GM19467 (cell line): ENCODE measurements at regions not wholly inside any gene's neighbourhood (a gene's known extent, or its start where the extent isn't known, plus 50 kb on each side); places are given as distances from the start of the nearest gene placed in this dataset.
"Not testable (repeated sequence)": the region's sequence is repeated elsewhere in the genome, so short reads cannot be mapped to it uniquely, and the experiment has no call there.

ENCODE experiments used
- ATAC-seq: cut with Tn5 transposase; IDR thresholded peaks from one replicate; pipeline ENCODE4 v1.9.1; 2021; ENCODE audit warnings: mild to moderate bottlenecking, moderate library complexity; ENCODE audit not compliant: unreplicated experiment

DNA sequence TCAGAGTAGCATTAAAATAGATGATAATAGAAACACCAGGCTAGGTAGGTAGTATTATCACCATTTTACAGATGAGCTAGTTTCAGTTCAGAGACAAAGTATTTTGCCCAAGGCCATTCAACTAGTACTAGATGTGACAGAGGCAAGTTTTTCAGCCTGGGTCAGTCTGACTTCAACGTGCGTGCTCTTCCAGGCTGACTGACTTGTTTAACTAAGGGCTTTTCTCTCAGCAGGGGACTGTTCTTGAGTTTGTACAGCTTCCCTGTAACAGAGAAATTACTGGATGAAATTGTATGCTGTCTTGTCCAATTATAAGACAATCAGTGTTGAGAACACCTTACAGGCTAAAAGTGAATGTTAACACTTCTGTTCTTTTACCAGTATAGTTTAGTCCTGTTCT lies 333.5 kb upstream of the MAN1A1 start:
- no peak for ATAC-seq

DNA sequence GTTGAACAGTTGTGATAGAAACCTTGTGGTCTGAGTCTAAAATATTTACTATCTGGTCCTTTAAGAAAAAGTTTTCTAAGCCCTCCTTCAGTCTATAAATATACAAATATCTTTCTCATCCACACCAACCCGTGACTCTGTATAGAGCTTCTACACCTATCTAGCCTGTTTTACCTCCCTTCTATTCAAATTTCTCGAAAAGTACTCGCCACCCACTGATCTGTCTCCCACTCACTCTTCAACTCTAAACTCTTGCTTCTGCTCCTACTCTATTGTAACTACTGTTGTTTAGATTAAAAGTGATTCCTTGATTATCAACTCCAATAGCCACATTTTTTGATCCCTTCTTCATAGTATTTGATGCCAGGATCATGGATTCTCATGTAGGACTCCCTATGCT lies 329.4 kb upstream of the MAN1A1 start:
- no peak for ATAC-seq

DNA sequence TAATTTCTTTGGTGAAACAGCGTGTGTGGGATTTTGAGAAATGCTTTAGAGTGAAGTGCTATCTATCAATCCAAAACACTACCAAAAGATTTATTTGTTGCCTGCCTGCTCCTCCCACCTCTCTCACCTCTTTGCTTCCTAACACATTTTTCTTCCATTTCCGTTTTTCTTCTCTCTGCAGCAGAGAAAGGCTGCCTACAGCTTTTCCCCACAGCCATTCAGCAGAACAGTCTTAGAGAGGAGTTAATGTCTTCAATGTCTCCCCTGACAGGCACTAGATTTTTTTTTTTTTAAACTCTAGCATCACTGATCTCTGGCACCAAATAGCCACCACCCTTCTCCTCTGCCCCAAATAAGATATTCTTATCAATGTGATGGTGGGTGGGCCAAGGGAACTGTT lies 327.8 kb upstream of the MAN1A1 start:
- no peak for ATAC-seq

DNA sequence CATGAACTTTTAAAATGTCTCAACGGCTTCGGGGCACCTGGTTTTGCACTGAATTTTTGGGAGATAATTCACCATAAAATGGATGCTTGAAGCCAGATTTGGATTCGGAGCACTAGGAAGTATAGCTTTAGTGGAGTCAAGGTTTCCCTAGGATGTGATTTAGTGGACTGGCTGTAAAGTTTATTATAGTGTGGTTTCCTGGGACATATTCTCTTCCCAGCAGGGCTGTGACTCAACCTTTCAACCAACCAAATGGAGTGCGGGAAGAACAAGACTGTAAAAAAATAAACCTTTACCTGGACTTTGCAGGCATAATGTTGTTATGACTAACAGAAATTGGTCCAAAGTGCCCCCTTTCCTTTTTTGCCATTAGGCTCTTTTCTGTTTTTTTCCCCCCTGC lies 327.4 kb upstream of the MAN1A1 start:
- no peak for ATAC-seq

DNA sequence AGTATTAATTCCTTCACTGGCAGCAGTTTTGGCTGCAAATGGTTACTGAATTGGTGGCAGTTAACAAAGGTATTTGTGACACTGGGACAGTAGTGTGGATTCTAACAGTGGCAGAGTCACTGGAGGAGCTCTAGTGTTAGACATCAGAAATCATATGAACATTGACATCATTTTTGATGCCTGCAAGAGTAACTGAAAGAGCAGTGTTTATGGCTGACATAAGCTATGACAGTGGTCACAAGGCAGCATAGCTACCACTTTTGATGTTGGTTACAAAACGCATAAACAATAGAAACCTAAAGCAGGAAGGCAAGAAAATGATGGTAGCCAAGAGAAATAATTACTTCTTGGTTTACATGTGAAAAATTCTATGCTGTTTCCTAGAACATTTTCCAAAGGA lies 326.7 kb upstream of the MAN1A1 start:
- ATAC-seq = no peak

DNA sequence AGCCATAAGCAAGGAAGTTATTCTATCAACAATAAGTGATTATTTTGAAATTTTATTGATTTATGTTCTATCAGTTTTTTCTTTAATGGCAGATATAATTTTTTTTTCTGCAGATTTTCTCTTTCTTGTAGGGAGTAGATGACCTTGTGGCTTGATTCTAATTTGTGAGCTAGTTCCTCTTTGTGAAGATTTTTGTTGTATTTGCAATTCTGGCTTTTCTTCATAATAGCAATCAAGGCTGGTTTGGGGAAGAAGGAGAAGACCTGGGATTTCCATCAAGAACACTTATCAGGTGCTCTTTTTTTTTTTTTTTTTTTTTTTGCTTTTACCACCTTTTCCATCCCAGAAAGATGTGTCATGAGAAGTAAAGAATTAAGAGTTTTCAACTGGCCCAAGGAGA lies 324.2 kb upstream of the MAN1A1 start:
- ATAC-seq = no peak

DNA sequence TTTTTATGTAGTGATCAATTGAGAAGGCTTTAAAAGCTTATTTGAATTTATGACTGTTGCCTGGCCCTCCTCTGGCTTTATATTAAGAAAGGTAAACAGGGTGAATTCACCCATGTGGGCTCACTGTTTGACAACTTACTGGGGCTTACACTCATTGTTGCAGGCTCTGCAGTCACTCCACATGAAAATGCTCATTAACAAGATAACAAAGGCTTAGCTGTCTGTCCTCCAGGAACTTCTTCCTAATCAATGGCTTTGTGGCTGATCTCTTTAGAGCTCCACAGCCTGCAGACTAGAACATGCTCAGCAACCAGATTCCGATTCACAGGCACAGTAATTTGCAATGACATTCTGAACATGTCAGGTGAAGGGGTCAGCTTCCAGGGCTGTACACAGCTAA lies 323.2 kb upstream of the MAN1A1 start:
- ATAC-seq = no peak

DNA sequence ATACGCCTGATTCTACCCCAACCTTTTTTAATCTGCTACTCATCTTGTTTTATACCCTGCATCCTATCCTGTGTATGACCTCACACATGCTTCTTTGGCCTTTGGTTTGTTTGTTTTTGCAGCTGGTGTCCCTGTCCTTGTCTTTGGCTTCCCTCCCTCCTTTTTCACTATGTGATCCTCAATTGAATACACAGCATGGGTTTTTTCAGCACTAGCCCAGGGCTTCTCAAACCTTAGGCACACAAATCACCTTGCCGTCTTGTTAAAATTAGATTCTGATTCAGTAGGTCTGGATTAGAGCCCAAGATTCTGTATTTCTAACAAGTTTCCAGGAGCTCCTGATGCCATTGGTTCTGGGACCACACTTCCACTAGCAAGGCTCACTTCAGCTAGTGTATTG lies 321.5 kb upstream of the MAN1A1 start:
- ATAC-seq = no peak

DNA sequence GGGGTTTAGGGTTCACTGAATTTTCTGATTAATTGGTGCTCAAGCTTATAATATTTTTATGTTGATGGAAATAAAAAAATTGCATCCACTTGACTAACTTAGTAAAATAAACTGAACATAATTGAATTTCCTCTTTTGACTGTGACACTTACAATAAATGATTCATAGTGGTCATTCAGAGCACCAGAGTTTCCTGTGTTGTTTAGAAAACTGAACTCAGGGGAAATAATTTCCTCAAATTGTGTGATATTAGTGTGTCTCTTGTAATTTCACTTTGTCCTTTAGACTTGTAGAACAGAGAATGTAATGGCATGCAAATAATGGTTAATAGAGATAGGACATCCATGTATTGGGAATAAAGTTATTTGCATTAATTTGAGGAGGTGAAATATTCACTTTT lies 319.7 kb upstream of the MAN1A1 start:
- ATAC-seq = no peak

DNA sequence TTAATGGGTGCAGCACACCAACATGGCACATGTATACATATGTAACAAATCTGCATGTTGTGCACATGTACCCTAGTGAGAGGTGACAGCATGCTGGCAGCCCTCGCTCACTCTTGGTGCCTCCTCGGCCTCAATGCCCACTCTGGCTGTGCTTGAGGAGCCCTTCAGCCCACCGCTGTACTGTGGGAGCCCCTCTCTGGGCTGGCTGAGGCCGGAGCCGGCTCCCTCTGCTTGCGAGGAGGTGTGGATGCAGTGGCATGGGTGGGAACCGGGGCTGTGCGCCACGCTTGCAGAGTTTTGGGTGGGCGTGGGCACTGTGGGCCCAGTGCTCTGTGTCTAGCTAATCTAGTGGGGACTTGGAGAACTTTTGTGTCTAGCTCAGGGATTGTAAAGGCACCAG lies 315.9 kb upstream of the MAN1A1 start:
- not testable (repeated sequence) for ATAC-seq

DNA sequence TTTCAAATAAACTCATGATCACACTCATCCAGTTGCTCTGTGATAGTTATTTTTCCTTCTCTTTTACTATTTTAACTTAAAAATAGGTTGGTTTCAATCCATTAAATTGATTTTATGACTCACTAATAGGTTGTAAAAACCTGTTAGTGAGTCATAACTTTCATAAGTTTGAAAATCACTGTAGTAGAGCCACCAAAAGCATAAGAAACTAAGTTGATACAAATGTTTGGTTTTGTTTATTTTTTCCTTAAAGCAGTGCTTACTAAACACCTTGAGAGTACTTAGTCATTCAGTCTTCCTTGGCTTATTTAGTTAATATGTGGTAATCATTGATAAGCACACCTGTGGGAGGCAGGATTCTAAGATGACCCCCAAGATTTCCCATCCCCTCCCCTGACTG lies 312.1 kb upstream of the MAN1A1 start:
- no peak for ATAC-seq

DNA sequence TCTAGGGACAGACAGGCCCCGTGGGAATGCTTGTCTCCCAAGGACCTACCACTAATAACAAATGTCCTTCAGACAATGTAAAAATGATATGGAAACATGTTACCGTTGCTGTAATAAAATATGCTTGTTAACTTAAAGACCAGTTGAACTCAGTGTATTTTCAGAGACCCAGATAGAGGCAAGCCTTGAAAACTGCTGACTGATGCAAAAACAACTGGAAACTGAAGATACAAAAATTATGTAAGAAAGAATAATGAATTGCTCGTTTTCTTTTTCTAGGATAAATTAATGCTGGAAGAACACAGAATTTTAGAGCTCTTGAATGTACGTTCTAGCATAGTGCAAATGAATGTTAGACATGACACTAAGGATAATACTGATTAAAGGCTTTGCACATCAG lies 311.5 kb upstream of the MAN1A1 start:
- ATAC-seq = no peak

DNA sequence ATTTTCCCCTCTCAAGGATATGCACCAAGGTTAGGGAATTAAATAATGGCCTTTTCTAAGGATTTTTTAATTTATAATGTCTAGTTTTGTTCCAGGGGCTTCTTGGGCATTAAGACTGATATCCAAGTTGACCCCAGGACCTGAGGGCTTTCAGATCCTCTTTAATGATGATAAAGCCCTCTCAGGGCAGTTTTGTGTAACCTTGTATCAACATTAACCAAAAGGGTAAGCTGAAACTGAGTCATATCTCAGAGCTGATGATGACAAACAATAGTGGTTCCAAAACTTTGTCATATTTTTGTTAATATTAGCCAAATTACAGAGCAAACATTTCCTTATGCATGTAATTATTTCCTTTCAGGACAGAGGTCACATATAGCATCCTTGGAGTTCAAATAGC lies 309.4 kb upstream of the MAN1A1 start:
- ATAC-seq = no peak

DNA sequence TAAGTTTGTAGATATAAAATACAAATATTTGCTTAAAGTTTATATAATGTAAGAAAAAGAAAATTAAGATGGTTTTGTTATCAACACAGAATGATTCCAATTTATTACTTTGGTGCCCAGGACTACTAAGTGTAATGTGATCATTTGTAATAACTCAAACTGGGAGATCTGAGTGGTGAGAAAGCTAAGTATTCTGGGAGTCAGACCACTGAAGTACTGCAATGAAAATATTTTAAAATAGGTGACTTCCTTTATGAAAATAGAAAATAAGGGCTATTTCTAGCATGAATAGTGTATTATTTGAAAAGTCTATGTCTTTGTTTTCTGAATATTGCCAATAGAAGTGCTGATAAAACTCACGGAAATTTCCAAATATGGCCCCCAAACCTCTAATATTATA lies 305.6 kb upstream of the MAN1A1 start:
- ATAC-seq = no peak

DNA sequence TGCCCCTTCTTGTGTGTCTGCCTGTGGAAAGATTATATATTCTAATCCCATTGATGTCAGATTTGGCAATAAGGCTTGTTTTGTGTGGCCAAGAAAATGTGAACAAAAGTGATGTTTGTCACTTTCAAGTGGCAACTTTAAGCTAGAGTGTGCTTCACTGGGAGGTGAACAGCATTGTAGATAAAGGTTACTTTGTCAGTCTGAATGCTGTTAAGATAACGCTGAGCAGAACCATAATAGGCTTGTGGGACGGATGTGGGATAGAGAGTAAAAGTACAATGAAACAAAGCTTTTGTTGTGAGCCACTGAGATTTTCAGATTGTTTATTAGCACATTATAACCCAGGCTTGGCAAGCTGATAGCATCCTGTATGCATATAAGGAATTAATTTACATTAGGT lies 303.8 kb upstream of the MAN1A1 start:
- no peak for ATAC-seq

DNA sequence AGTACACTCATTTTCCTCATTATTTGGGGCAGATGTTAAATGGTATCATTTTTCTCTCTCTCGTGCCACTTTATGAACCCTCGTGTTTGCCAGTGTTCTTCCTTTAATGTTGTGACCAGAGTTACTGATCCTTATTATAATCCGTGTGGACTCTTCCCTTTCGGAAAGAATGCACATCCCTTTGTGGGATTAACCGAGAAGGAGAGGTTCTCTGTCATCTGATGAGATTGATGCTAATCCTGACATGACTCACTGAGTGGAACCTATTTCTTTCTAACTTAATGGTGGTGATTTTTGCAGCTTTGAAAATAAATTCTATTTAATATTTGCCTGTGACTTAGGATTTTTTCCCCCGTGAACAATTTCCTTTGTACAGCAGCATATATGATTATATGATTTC lies 300.0 kb upstream of the MAN1A1 start:
- ATAC-seq = no peak

DNA sequence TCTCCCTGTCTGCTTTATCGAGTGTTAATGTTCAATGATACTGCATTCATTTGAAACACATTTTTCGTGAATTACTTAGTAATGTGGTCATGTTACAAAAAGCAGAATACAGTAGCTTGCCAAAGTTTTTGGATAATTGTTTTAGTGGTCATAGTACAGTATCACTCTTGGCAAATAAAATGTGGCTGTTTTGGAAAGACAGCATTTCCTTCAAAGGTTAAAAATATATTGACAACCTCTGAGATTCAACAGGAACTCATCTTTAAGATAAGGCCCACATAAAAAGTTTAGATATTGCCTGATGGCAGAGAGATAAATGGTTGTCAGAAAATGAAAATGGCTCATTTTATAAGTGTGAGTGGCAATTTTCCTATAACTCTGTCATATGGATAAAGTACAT lies 297.7 kb upstream of the MAN1A1 start:
- ATAC-seq = no peak

DNA sequence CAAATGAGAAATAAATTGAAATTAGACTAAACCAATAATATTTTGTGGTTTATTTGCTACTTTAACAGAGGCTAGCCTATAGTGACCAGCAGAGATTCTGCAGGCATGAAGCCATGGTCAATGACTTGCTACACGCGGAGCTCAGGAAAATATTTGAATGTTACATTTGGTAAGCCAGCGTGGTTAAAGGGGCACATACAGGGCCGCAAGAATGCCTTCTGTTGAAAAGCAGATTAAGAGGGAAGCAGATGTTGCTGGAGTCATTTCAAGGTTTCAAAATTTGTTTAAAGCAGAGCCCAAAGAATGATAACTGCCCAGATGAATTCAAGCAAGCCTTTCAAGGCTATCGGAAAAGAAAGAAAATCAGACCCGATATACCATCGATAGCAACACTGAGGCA lies 294.3 kb upstream of the MAN1A1 start:
- ATAC-seq = no peak

DNA sequence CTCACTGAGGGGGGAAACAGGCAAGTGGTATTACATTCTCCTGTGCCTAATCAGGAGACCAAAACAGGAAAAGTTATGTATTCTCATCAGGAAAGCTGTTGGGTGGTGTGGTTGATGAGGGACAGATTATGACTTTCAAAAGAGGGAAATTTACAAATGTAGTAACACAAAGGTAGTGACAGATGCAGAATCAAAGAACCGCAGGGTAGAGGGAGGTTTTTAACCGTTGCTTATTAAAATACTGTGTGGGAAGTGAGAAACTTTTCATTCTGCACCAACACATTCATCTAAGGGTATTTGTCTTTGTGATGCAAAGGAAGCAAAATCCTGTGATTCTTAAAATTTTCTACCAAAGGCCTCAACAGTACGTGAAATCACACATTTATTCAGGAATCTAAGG lies 288.2 kb upstream of the MAN1A1 start:
- ATAC-seq = no peak

DNA sequence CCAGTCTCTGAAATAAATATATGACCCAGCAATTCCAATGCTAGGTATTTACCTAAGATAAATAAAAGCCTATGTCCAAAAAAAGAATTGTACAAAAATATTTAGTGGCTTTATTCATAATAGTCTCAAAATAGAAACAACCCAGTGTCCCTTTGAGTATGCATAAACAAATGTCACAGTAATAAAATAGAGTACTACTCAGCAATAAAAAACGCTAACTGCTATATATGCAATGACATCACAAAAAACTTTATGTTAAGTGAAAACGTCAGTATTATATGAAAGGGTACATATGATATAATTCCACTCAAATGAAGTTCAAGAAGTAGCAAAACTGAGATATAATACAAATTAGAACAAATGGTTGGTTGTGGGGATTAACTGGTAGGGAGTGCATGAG lies 286.5 kb upstream of the MAN1A1 start:
- ATAC-seq = no peak

DNA sequence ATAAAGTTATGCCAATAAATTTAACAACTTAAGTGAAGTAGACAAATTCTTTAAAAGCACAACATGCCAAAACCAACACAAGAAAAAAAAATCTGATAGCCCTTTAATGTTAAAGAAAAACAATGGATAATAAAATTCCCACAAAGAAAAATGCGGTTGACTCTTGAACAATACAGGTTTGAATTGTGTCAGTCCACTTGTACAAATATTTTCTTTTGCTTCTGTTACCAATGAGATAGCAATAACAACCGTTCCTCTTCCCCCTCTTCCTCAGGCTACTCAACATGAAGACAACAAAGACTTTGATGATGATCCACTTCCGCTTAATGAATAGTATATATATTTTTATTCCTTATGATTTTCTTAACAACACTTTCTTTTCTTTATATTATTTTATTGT lies 283.9 kb upstream of the MAN1A1 start:
- no peak for ATAC-seq

DNA sequence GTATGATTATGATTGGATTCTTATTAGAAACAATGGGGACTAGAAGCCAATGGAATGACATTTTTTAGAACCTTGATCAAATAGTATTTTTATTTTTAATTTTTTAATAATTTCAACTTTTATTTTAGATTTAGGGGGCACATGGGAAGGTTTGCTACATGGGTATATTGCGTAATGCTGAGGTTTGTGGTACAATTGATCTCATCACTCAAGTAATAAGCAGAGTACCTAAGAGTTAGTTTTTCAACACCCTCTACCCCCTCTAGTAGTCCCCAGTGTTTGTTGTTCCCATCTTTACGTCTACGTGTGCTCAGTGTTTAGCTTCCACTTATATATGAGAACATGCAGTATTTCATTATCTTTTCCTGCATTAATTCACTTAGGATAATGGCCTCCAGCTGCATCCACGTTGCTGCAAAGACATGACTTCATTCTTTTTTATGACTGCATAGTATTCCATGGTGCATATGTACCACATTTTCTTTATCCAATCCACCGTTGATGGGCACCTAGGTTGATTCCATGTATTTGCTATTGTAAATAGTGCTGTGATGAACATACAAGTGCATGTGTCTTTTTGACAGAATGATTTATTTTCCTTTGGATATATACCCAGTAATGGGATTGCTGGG lies 281.1 kb upstream of the MAN1A1 start:
- ATAC-seq = no peak

DNA sequence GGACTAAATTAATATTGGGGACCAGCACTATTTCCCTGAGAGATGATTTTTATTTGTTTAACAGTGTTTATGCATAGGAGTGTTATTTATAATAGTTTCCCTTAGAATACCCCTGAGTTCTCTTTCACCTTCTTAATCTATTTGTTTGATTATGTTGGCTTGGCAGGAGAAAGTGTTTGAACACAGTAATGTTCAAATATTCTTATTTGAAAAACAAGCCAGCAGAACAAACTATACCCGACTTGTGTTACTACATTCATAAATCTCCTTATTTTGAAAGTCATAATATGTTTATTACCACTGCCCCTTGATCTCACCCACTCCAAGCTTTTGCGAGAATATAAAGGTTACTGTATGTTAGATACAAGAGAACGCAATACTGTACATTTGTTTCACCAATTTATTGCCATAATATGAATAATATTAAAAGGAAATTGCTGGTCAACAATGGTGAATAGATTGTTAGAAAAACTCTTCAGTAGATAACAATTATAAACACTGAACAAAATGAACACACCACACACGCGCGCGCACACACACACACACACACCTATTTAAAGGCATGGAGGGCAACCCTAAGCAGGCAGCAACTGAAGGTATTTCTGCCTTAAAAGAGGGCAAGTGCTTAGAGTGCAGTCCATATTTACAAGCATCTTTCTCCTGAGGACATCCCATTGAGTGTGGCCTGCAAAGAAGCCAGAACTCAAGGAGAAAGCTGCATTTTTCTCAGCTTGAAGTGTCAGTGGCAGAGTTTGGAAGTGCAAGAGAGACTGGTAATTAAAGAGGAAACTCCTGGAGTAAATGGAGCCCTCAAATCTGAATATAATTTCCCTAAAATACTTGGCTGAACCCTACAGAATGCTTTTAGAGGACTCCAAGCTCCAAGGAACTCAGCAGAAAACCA lies 279.4 kb upstream of the MAN1A1 start:
- ATAC-seq = no peak
